ELR (cell line): ENCODE measurements at regions not wholly inside any gene's neighbourhood (a gene's known extent, or its start where the extent isn't known, plus 50 kb on each side); places are given as distances from the start of the nearest gene placed in this dataset.

Experiments
- DNase-seq: peaks from one replicate; pipeline ENCODE4 v3.0.0-alpha.2; 2015; ENCODE audit warnings: low read depth

GRCh38 chr3:159898147-159898546, 90.5 kb upstream of the IL12A start:
- no peak for DNase-seq

- no peak for DNase-seq
These were observed 89.5 kb upstream of the IL12A start for GRCh38 chr3:159899166-159899565.

- no peak for DNase-seq
These were observed 85.9 kb upstream of the IL12A start for GRCh38 chr3:159902546-159903314.

- DNase-seq = no peak
These were observed 84.2 kb upstream of the IL12A start for GRCh38 chr3:159904455-159904854.

- DNase-seq = peak; percentile 46
These were observed 83.7 kb upstream of the IL12A start for GRCh38 chr3:159904911-159905310.

- no peak for DNase-seq
These were observed 80.8 kb upstream of the IL12A start for GRCh38 chr3:159907828-159908227.

GRCh38 chr3:159910991-159911663, 77.5 kb upstream of the IL12A start:
- DNase-seq = no peak

GRCh38 chr3:159911664-159912037, 77.0 kb upstream of the IL12A start:
- no peak for DNase-seq

GRCh38 chr3:159913712-159914414, 74.8 kb upstream of the IL12A start:
- no peak for DNase-seq

GRCh38 chr3:159914426-159914825, 74.2 kb upstream of the IL12A start:
- DNase-seq = no peak

GRCh38 chr3:159916052-159916451, 72.6 kb upstream of the IL12A start:
- no peak for DNase-seq

GRCh38 chr3:159917141-159917540, 71.5 kb upstream of the IL12A start:
- no peak for DNase-seq

- DNase-seq = peak; percentile 59
These were observed 68.8 kb upstream of the IL12A start for GRCh38 chr3:159919873-159920272.

- DNase-seq = no peak
These were observed 66.3 kb upstream of the IL12A start for GRCh38 chr3:159922193-159922840.

- DNase-seq = no peak
These were observed 65.7 kb upstream of the IL12A start for GRCh38 chr3:159922861-159923312.

GRCh38 chr3:159923336-159923735, 65.3 kb upstream of the IL12A start:
- DNase-seq = no peak

- DNase-seq = peak; percentile 37
These were observed 64.7 kb upstream of the IL12A start for GRCh38 chr3:159923956-159924355.

- no peak for DNase-seq
These were observed 64.2 kb upstream of the IL12A start for GRCh38 chr3:159924411-159924810.

- DNase-seq = no peak
These were observed 63.4 kb upstream of the IL12A start for GRCh38 chr3:159925248-159925647.

GRCh38 chr3:159926573-159926972, 62.1 kb upstream of the IL12A start:
- no peak for DNase-seq

- DNase-seq = peak; percentile 59
These were observed 60.6 kb upstream of the IL12A start for GRCh38 chr3:159928071-159928491.

- DNase-seq = peak; percentile 98
These were observed 60.0 kb upstream of the IL12A start for GRCh38 chr3:159928666-159929065.
